HS-5 (cell line): ENCODE measurements at regions not wholly inside any gene's neighbourhood (a gene's known extent, or its start where the extent isn't known, plus 50 kb on each side); places are given as distances from the start of the nearest gene placed in this dataset.
"Not testable (repeated sequence)": the region's sequence is repeated elsewhere in the genome, so short reads cannot be mapped to it uniquely, and the experiment has no call there.

Experiments
- DNase-seq: peaks from one replicate; pipeline ENCODE4 v3.0.0-alpha.2; 2012; ENCODE audit warnings: low read depth

DNA sequence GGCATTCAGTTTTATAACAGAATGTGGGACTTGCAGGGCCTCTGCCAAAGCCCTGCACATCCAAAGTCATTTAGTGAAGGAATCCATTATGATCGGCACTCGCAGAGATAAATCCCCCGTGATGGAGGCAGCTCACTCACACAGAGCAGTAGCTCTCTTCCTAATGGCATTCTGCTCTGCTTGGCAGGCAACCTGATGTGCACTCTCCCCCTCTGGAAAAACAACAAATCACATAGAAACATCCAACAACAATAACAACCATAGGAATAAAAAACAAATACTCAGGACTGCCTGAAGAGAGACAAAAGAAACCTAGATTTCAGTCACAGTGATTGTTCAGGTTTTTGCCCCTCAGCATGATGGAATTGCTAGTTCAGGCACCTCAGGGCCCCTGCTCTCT lies 59.7 kb downstream of the NAA11 start:
- DNase-seq = no peak

DNA sequence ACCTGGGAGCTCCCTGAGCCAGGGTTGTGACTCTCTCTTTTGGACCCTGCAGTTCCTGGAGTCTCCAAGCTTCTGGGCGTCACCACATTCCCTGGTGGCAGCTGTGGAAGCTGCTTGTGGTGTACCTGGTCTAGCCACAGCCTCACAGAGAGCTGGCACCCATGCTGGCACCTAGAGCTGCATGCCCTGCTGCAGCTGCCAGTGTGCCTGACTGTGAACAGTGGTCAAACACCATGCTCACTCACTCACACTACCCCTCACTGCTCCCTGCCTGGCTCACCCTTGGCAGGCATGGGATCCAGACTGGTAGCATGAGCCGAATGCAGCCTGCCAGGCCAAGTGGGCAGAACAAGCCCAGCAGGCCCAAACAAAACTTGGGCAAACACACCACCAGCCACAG lies 66.6 kb downstream of the NAA11 start:
- DNase-seq = no peak

DNA sequence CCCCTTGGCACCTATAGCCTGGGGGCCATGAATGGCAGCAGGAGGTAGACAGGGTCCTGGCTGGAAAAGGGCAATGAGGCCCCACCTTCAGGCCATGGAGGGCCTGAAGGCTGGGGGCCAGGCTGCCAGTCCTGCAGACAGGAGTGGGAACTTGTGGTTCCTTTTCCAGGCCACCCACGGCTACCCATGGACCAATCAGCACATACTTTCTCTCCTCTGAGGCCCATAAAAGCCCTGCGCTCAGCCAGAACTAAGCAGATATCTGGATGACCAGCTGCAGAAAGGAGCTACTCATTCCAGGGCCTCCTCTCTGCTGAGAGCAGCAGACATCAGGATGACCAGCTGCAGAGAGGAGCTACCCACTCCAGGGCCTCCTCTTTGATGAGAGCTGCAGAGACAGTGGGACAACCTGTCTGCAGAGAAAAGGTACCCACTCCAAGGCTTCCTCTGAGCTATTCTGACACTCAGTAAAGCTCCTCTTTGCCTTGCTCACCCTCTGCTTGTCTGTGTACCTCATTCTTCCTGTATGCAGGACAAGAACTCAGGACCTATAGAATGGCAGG lies 67.2 kb downstream of the NAA11 start:
- DNase-seq = no peak

DNA sequence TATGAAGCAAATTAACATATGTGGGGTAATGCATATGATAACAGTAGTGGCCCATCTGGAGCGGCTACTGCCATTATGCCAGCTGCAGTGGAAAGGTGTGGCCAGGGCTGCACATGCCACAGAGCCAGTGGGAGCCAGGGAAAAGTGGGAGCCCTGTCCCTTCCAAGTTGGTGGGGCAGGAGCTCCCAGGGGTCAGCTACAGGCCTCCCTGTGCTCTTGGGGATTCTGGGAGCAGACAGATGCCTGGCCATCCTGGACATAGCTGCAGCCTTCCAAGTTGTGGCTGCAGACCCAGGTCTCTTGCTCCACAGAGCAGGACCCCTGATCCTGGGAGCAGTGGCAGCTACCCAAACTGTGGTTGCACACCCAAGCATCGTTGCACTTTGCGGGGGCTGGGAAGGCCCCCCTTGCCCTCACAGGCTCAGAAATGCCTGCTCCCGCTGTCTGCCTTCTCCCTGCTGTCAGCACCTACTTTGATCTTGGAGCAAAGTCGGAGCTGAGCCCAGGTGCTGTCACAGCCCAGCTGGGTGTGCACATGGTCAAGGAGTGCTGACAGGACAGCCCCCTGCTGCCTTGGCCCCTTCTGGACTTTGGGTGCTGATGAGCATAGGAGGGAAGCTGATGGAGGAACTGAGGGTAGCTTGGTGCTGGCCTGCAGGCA lies 67.8 kb downstream of the NAA11 start:
- DNase-seq = no peak

DNA sequence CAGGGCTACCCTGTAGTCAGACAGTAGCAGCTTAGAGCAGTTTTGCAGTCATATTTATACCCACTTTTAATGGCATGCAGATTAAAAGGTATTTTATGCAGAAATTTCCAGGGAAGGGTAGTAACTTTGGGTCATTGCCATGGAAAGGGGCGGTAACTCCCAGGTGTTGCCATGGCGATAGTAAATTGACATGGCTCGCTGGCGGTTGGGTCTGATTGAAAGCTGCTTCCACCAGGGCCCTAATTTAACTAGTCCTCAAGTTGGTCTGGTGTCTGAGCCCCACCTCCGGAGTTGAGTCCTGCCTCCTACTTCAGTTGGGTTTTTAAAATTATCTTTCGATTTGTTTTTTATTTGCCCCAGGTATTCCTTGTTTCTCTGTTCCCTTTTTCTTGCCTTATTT lies 70.1 kb downstream of the NAA11 start:
- no peak for DNase-seq

DNA sequence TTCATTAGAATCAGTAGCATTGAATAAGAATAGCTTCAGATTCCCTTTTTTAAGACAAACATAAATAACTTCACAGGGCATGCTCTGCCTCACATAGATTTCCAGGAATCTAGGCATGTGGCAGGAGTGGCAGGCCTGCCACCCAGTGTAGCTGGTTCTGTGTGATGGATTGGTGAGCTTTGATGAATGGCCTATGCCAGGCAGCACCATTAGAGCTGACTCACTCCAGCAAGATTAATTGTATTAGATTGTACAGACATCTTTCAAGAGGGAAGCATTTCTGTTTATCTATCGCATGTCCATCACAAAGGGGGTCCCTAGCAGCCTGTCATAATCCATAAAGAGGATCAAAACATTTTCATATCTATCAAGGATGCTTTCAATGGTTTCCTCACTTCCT lies 71.9 kb downstream of the NAA11 start:
- DNase-seq = no peak

DNA sequence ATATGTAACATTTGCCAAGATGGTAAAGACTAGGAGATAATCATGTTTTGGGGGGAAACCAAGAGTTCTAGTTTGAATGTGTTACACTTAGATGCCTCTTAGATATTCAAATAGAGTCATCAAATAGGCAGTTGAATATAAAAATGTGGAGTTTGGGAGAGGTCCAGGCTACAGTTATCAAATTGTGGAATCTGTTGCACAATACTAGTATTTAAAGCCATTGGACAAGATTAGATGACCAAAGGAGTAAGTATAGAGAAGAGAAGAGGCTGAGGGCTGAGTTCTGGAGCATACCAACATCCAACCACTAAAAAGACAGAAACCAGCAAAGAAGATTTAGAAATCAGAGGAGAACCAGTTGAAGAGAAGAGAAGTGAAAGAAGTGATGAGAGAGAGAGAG lies 72.7 kb downstream of the NAA11 start:
- no peak for DNase-seq

DNA sequence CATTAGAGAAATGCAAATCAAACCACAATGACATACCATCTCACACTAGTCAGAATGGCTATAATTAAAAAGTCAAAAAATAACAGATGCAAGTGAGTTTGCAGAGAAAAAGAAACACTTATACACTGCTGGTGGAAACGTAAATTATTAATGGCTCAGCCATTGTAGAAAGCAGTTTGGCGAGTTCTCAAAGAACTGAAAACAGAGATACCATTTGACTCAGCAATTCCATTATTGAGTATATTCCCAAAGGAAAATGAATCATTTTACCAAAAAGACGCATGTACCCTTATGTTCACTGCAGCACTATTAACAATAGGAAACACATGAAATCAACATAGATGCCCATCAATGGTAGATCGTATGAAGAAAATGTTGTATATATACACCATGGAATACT lies 75.0 kb downstream of the NAA11 start:
- no peak for DNase-seq

DNA sequence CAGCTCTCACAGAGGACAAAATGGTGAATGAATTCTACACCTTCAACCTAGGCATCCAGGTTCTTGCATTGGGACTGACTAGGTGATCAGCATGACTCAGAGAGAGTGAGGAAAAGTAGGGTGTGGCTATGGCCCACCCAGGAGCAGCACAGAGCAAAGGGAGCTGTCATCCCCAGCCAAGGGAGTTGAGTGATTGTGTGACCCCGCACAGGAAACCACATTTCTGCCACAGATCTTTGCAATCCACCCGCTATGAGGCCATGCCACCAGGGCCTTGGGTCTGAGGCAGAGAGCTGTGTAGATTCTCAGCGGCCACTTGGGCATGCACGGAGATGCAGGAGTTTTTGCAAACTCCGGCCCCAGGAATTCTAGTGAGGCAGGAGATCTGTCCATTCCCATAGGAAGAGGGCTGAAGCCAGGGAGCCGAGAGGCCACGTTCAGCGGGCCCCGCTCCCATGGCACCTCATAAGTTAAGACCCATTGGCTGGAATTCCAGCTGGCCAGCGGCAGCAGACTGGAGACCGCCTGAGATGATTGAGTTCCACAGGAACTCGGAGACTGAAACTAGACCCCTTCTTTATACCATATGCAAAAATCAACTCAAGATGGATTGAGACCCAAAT lies 75.9 kb downstream of the NAA11 start:
- DNase-seq = no peak

DNA sequence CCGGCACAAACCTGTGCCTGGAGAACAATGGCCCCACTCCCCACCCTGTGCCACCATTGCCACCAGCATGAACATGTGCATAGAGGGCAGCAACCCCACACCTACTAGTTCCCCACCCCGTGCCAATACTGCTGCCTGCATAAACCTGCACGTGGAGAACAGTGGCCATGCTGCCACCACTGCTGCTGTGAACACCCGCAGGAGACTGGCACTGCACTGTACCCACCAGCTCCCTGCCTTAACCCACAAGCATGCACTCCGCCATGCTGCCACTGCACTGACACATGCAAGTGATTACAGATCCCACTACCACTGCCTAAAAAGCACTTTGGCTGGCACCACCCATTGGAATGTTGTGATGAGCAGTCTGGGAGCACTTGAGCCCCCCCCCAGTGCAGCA lies 77.3 kb downstream of the NAA11 start:
- DNase-seq = no peak

DNA sequence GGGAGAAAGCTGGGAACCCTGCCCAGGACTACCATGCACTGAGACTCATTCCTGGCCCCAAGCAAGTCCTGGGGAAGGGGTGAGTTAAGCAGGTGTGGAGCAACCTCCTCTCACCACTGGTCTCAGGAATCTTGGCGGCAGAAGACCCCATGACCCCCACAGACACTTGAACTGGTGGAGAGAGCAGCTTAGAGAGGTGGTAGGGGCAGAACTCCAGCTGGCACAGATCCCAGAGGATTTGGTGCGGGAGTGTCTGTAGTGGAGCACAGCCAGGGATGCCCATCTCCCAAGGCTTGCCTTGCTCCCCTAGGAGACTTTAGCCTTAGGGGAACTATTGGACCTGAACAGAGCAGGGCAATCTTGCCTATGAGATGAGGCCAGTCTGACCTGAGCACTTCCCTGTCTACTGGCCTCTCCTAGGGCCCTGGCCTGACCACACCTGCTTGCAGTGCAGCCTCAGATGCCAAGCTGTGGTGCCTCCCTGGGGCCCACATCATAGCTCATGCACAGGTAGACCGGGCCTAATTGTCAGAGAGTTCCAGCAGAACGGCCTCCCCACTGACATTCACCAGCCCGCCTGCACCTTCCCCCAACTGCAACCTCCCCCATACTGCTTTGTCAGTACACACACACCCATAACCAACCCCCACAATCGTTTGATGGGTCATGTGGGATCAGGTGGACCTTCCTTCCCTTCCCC lies 78.0 kb downstream of the NAA11 start:
- no peak for DNase-seq

DNA sequence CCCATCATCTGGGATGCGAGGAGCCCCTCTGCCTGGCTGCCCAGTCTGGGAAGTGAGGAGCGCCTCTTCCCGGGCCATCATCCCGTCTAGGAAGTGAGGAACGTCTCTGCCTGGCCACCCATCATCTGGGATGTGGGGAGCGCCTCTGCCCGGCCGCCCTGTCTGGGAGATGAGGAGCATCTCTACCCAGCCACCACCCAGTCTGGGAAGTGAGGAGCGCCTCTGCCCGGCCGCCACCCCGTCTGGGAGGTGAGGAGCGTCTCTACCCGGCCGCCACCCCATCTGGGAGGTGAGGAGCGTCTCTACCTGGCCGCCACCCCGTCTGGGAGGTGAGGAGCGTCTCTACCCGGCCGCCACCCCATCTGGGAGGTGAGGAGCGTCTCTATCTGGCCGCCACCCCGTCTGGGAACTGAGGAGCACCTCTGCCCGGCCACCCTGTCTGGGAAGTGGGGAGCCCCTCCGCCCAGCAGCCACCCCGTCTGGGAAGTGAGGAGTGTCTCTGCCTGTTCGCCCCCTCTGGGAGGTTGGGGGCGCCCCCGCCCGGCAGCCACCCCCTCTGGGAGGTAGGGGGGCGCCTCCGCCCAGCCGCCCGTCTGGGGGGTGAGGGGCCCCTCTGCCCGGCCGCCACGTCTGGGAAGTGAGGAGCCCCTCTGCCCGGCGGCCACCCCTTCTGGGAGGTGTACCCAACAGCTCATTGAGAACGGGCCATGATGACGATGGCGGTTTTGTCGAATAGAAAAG lies 80.5 kb downstream of the NAA11 start:
- DNase-seq = not testable (repeated sequence)

DNA sequence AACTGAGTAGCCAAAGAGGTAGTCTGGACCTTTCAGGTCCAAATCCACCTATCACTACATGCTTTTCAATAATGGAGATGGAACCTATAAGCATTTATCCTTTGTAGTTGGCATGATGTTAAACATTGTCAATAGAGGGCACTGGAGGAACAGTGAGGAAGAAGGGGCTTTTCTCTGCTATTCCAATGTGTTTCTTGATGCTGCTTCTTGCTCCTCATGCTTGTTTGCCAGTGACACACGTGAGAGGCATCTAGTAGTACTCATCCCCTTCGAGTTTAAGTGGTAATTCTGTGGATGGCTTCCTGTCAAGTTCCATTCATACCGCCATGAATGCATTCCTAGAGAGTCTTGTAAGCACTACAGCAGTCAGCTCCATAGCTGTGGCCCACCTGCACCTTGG lies 84.0 kb downstream of the NAA11 start:
- peak; percentile 49 for DNase-seq

DNA sequence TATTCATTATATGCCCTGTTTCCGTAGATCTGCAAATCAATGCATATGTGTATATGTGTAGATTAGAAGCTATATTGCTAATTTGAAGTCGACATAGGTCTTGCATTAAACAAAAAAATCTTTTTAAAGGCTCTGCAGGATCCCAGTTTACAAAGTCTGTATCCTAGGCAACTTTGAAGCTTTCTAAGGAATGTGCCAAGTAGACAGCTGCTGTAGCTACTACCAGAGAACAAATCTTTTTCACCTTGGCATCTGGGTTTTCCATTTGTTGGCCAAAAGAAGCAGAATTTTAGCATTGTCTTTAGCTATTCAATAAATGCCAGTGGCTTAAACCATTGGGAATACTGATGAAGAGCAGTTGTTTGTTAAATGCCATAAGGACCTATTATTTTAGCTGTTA lies 88.0 kb downstream of the NAA11 start:
- no peak for DNase-seq

DNA sequence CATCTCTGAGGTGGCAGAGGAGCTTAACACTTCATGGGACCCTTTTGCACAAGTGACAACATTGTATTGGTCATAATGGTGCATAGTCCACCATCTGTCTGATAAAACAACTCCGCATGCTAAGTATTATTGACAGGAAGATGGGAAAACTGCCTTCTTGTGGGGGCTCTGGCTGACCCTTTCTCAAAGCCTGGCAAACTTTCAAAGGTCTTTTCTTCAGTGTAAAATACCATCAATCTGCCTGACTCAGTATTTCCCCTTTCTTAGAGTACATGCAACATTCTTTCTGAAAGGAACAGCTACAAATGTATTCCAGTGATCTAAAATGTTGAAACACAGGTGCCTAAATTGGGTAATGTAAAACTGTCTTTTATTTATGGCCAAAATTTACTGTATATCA lies 89.1 kb downstream of the NAA11 start:
- no peak for DNase-seq

DNA sequence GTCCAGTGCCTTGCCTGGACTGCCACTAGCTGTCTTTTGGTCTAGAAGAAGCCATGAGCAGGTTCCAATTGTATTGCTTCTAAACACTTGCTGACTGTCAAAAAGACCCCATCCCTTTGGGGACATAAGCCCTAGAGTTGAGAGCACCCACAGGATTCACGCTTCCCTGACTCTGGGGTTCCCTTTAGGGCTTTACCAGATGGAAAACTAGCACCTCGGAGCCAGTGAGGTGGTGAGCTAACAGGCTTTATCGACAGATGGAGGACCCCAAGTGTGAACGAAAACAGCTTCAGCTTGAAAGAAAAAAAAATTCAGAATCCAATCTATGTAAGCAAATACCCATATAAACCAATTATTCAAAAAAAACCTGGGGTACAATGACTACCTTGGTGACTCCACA lies 90.8 kb downstream of the NAA11 start:
- DNase-seq = no peak

DNA sequence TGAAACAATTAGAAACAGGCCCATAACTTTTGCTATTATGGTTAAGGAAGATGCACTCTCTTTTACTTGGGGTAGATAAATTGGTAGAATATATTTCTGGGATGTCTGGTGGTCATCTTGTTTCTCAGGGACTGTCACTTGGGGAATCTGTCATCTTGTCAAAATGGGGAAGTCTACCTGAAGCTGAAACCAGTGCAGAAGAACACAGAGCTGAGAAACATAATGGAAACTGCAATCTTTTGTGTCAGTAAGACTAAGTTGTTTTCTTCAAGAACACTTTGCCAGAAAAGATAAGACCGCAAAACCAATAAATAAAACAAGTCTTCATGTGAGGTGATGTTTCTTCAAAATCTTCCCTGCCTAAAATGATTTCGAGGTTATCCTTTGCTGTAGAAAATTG lies 92.0 kb downstream of the NAA11 start:
- no peak for DNase-seq

DNA sequence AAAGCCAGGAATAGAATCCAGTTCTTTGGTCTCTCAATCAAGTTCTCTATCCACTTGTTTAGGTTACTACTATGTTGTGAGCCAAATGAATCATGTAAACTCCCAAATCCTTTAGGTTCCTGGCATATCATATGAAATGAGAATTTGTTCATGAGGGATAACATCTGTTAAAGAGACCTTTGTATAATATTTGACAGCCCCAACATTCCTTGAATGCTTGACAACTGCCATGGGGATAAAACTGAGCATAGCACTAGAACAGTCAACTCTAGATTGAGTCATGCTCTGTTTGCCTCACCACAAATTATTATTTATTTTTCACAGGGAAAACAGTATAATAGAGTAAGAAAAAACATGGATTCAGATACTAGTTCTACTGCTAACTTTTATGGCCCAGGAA lies 93.3 kb downstream of the NAA11 start:
- no peak for DNase-seq

DNA sequence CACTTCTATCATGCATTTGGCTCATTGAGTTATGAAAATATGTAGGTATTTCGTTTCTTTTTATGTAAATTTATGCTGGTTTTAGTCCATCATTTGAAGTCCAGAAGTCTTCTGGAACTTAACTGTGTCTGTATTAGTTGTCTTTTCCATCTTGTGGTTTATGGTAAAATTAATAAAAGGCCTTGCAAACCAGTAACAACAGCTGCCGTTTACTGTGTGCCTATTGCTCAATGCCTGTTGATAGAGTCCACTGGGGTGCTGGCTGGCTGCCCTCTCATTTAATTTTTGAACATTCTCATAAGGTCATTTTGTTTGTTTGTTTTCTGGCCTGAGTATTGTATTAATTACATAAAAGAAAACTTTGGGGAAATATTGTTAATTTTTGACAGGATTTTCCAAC lies 98.0 kb downstream of the NAA11 start:
- DNase-seq = no peak

DNA sequence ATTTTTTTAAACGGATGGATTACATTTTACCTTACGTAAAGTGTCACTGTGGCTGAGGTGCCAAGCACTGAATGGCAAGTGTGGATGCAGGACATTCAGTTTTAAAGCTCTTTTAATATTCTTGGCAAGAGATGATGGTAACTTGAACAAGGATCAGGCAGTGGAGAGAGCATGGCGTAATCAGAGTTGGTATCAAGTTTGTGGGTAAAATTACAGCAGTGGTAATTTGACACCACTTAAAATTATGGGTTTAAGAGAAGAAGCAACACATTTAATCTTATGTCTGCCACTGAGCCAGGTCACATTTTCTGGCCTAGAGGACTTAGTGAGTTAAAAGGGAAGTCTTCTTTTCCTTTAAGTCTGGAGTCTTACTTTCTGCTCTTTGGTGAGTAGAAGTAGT lies 100.5 kb downstream of the NAA11 start:
- DNase-seq = no peak

DNA sequence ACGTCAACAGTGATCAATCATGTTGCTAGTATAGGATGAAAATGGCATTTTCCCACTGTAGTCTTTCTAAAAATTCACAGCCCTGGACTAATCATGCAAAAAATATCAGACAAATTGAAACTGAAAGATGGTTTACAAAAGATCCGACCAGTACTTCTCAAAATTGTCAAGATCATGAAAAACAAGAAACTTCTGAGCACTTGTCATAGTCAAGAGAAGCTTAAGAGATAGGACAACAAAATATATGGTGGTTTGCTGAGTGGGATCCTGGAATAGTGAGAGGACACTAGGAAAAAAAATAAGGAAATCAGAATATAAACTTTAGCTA lies 101.1 kb downstream of the NAA11 start:
- DNase-seq = no peak

DNA sequence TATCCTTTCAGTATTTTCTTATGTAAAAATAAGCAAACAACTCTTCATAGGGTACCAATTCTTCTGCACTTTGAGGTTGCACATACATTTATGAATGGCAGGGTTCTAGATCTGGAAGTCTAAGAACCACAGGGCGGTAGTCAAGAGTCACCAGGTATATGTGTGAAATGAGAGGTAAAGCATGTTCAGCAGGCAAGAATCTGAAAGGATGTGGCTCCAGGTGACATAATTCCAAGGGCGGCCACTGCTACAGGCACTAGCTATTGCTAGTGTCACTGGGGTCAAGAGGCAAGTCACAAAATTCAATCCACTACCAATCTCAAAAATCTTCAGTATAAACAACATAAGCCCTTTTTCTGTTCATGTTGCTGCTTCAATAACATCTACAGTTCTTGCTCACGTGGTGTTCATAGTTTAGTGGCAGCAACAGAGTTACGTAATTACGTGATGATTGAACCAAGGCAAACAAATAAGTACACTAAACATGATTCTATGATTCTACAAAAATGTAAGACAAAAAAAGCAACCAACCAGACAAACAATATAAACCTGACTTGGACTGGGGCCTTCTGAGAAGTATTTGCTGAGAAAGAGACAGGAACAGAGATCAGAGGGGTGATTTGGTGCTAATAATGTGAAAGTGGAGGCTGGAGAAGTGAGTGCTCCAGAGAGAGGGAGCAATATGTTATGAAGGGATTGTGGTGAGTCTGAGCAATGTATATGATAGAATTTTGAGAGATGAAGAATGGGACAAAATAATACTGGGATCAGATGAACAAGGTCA lies 101.7 kb downstream of the NAA11 start:
- no peak for DNase-seq
